ENCODE measurements at regions not wholly inside any gene's neighbourhood (a gene's known extent, or its start where the extent isn't known, plus 50 kb on each side); places are given as distances from the start of the nearest gene placed in this dataset.

DNA sequence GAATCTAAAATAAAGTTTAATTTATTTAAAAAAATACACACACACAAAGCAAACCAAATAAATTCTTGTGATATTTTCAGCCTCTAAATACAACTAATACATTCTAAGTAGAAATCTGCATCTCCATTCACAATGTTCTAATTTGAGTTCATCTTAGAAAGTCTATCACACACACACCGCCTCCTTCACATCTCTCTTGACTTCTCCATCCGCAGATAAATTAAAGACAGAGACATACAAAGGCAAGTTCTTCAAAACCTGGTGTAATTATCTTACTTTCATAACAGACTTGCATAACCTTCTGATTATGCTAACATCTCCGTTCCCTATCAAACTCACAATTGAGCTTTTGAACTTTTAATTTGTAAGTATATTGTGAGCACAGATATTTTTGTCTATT is 657.3 kb downstream of the VGLL3 start:
- Histone ChIP-seq H3K4me1 (ENCODE audit: control insufficient read depth in 4 of 4, insufficient read depth in 4 of 4, low read length in 3 of 4) (no peaks in the 10 kb centered on the region), H3K4me3 (ENCODE audit: low read depth in 1 of 3, low read length in 3 of 3) (no peak overlapping the region), H3K27me3 (ENCODE audit: control insufficient read depth in 4 of 4, insufficient read depth in 4 of 4, low read length in 3 of 4) (no peaks in the 10 kb centered on the region), H3K36me3 (ENCODE audit: control insufficient read depth in 4 of 4, insufficient read depth in 3 of 4, low read depth in 1 of 4, low read length in 3 of 4) (no peaks in the 10 kb centered on the region), H3K9me3 (ENCODE audit: control insufficient read depth in 4 of 4, low read length in 3 of 4) (no peaks in the 10 kb centered on the region), H3K27ac (ENCODE audit: low read depth in 1 of 2, low read length in 2 of 2) (no peak overlapping the region), H3K9ac (ENCODE audit: low read depth in 1 of 2, low read length in 2 of 2) (no peak overlapping the region)
- no peak for DNase-seq (ENCODE audit: low spot score)
- WGBS: 93% methylated on average over 3 of the region's 3 CpGs
- TF ChIP-seq ATF3 (IDR thresholded peaks at IDR 0.05) (no peak), FOXA1 (IDR thresholded peaks at IDR 0.05) (no peak), SP1 (IDR thresholded peaks at IDR 0.05) (no peak), RXRA (IDR thresholded peaks at IDR 0.05) (no peak)

DNA sequence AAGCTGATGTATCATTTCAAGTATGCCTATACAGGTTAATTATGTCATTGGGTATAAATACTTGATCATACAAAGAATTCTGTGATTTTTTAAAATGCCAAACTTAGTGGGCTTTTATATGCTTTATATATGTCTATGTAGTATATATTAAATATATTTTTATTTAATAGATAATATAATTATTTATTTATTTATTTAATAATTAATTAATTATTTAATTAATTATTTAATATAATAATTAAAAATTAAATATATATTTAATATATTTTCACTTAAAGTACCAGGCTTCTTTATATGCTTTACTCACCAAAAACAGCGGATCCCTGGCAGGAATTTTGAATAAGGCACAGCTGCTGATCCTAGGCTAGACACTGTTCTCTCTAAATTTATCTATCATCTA is 687.0 kb downstream of the VGLL3 start:
- TF ChIP-seq, protein P1, sequence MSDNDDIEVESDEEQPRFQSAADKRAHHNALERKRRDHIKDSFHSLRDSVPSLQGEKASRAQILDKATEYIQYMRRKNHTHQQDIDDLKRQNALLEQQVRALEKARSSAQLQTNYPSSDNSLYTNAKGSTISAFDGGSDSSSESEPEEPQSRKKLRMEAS (IDR thresholded peaks at IDR 0.05): no peak
- no peak for TF ChIP-seq HNF4G (IDR thresholded peaks at IDR 0.05)
- TF ChIP-seq YY1 (IDR thresholded peaks at IDR 0.05): no peak
- no peak for TF ChIP-seq HNF4A (conservative IDR thresholded peaks at IDR 0.05)
- no peak for TF ChIP-seq RAD21 (IDR thresholded peaks at IDR 0.05)
- no peak for TF ChIP-seq CTCF (IDR thresholded peaks at IDR 0.05; ENCODE audit: low read depth, low read length, missing input control)
- no peak for TF ChIP-seq SP1 (IDR thresholded peaks at IDR 0.05)
- TF ChIP-seq FOXA2 (IDR thresholded peaks at IDR 0.05): no peak
- no peak for TF ChIP-seq EGR1 (IDR thresholded peaks at IDR 0.05; ENCODE audit: low read depth in 2 of 2)
- no peak for TF ChIP-seq ZBTB33 (IDR thresholded peaks at IDR 0.05)
- no peak for TF ChIP-seq GABPA (IDR thresholded peaks at IDR 0.05 in 1 of 2, conservative IDR thresholded peaks at IDR 0.05 in 1 of 2)
- no peak for TF ChIP-seq ATF3 (IDR thresholded peaks at IDR 0.05)
- no peak for TF ChIP-seq FOXA1 (IDR thresholded peaks at IDR 0.05)
- TF ChIP-seq REST (IDR thresholded peaks at IDR 0.05): no peak
- Histone ChIP-seq H3K9me3 (ENCODE audit: control insufficient read depth in 4 of 4, low read length in 3 of 4) (no peaks in the 10 kb centered on the region), H3K4me3 (ENCODE audit: low read depth in 1 of 3, low read length in 3 of 3) (no peak overlapping the region), H3K27ac (ENCODE audit: low read depth in 1 of 2, low read length in 2 of 2) (no peak overlapping the region), H3K36me3 (ENCODE audit: control insufficient read depth in 4 of 4, insufficient read depth in 3 of 4, low read depth in 1 of 4, low read length in 3 of 4) (no peaks in the 10 kb centered on the region), H3K27me3 (ENCODE audit: control insufficient read depth in 4 of 4, insufficient read depth in 4 of 4, low read length in 3 of 4) (no peaks in the 10 kb centered on the region), H3K4me1 (ENCODE audit: control insufficient read depth in 4 of 4, insufficient read depth in 4 of 4, low read length in 3 of 4) (no peaks in the 10 kb centered on the region), H3K9ac (ENCODE audit: low read depth in 1 of 2, low read length in 2 of 2) (no peak overlapping the region)
- no peak for DNase-seq (ENCODE audit: low spot score)
- 97% methylated on average over 1 of the region's 1 CpG for WGBS
